ENCODE measurements at regions not wholly inside any gene's neighbourhood (a gene's known extent, or its start where the extent isn't known, plus 50 kb on each side); places are given as distances from the start of the nearest gene placed in this dataset.

DNA sequence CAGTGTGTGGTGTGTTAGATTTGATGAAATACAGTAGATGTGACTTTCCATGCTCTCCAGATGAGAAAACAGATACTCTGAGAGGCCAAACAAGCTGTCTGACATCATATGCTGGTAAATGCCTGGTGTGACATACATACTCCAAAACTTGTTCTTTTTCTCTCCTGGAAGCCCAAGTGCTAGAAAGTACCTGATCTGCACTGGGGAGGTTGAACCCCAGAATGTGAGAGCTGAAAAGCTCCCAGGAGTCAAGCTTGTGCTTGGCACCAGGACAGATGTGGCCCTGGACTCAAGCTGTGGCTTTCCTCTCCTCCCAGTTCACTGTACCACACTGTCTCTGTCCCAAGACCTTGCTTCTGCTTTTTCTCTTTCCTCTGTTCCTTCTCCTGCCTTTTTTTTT is 389.0 kb upstream of the USP24 start:
- TF ChIP-seq MXD4 (CRISPR knock-in tag; IDR thresholded peaks at IDR 0.05; ENCODE audit: borderline replicate concordance) (no peak), KAT7 (CRISPR knock-in tag; IDR thresholded peaks at IDR 0.05; ENCODE audit: borderline replicate concordance) (no peak), ZNF138 (CRISPR knock-in tag; conservative IDR thresholded peaks at IDR 0.05) (no peak), CREB1 (CRISPR knock-in tag; IDR thresholded peaks at IDR 0.05) (no peak)
- TF ChIP-seq, protein P1, sequence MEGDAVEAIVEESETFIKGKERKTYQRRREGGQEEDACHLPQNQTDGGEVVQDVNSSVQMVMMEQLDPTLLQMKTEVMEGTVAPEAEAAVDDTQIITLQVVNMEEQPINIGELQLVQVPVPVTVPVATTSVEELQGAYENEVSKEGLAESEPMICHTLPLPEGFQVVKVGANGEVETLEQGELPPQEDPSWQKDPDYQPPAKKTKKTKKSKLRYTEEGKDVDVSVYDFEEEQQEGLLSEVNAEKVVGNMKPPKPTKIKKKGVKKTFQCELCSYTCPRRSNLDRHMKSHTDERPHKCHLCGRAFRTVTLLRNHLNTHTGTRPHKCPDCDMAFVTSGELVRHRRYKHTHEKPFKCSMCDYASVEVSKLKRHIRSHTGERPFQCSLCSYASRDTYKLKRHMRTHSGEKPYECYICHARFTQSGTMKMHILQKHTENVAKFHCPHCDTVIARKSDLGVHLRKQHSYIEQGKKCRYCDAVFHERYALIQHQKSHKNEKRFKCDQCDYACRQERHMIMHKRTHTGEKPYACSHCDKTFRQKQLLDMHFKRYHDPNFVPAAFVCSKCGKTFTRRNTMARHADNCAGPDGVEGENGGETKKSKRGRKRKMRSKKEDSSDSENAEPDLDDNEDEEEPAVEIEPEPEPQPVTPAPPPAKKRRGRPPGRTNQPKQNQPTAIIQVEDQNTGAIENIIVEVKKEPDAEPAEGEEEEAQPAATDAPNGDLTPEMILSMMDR (IDR thresholded peaks at IDR 0.05), result no peak
- TF ChIP-seq, protein P2, sequence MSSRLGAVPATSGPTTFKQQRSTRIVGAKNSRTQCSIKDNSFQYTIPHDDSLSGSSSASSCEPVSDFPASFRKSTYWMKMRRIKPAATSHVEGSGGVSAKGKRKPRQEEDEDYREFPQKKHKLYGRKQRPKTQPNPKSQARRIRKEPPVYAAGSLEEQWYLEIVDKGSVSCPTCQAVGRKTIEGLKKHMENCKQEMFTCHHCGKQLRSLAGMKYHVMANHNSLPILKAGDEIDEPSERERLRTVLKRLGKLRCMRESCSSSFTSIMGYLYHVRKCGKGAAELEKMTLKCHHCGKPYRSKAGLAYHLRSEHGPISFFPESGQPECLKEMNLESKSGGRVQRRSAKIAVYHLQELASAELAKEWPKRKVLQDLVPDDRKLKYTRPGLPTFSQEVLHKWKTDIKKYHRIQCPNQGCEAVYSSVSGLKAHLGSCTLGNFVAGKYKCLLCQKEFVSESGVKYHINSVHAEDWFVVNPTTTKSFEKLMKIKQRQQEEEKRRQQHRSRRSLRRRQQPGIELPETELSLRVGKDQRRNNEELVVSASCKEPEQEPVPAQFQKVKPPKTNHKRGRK (CRISPR knock-in tag; IDR thresholded peaks at IDR 0.05; ENCODE audit: borderline replicate concordance), result no peak
- TF ChIP-seq, protein P3, sequence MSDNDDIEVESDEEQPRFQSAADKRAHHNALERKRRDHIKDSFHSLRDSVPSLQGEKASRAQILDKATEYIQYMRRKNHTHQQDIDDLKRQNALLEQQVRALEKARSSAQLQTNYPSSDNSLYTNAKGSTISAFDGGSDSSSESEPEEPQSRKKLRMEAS (CRISPR knock-in tag; IDR thresholded peaks at IDR 0.05), result no peak
